AG10803 (cell line): ENCODE measurements at regions not wholly inside any gene's neighbourhood (a gene's known extent, or its start where the extent isn't known, plus 50 kb on each side); places are given as distances from the start of the nearest gene placed in this dataset.

Source experiments
- DNase-seq: peaks from one replicate; pipeline ENCODE4 v3.0.0; 2010; ENCODE audit warnings: low read depth
- H3K4me3 ChIP-seq: 2 replicates; pipeline ENCODE4 v1.5.1; 2011; ENCODE audit warnings: mild to moderate bottlenecking, low read length, control low read depth
- CTCF ChIP-seq: conservative IDR thresholded peaks from 2 replicates; pipeline ENCODE4 v1.5.1; 2011; ENCODE audit warnings: mild to moderate bottlenecking, low read length, control low read depth, inconsistent platforms

DNA sequence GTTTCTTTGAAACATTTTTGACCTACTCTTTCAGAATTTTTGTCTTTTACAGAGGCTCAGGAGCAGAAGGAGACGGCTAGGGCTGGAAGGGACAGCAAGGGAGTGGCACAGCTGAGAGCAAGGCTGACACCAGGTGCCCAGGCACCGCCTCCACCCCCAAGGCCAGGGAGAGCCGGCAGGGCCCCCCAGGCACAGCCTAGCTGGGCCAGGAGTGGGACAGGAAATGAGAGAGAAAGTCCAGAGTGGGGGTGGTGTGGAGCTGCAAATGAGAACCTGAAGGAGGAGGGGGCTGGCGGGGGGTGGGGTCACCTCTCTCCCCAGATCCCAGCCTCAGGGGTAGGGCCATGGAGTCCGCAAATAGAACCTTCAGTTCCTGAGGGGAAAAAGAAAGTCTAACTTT is 236.7 kb downstream of the CDC5L start:
- no peak overlapping the region for H3K4me3 ChIP-seq

GRCh38 chr6:44624936-44625573 is 237.5 kb downstream of the CDC5L start:
- DNase-seq, result no peak
- no peak overlapping the region for H3K4me3 ChIP-seq
- no peak for TF ChIP-seq CTCF

More for the DNA sequence above, 236.7 kb downstream of the CDC5L start:
- no peak for TF ChIP-seq CTCF
- DNase-seq, result no peak

DNA sequence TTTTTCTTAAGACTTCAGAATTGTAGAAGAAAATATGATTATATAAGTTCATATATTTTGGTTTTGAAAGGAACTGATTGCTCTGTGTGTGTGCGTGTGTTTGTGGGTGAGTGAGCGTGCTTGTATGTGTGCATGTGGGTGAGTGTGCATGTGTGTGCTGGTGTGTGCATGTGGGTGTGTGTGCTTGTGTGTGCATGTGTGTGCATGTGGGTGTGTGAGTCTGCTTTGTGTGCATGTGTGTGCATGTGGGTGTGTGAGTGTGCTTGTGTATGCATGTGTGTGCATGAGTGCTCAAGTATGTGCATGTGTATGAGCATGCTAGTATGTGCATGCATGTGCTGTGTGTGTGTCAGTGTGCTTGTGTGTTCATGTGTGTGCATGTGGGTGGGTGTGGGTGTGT is 238.5 kb downstream of the CDC5L start:
- no peak for TF ChIP-seq CTCF
- no peak for DNase-seq
- H3K4me3 ChIP-seq, result no peak overlapping the region

- no peak for TF ChIP-seq CTCF
- no peak overlapping the region for H3K4me3 ChIP-seq
- DNase-seq, result no peak
Observed at GRCh38 chr6:44626616-44627015, 239.1 kb downstream of the CDC5L start.

DNA sequence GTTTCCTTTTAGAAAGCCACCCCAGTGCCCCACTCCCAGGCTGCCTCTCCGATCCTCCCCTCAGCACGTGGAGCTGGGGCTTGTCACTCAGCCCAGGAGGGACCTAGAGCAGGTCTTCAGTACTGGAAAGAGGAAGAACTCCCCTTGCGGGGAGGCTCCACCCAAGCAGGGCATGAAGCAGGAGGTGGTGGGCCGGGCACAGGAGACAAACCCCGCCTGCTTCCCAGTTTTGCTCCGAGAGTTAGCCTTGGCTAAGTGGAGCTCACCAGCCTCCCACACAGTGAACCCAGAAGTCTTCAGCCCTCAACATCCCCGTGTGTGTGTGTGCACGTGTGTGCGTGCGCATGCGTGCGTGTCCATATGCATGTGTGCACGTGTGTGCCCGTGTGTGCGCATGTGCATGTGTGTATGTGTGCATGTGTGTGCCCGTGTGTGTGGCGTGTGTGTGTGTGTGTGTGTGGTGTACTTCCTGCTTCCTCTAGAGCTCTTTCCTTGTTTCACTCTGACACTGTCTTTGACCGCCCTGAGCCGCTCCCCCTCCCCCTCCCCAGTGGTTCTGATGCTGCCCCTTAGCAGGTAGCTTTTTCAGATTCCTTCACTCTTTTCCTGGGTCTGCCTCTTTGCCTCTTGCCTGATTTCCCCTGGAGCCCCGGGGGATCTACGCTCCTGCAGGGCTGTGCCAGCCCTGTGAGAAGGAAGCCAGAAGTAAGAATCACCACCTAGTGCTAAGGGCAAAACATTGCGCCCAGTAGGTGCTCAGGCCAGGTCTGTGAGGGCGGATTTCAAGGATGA is 239.8 kb downstream of the CDC5L start:
- no peak overlapping the region for H3K4me3 ChIP-seq
- TF ChIP-seq CTCF, result no peak
- DNase-seq, result no peak

DNA sequence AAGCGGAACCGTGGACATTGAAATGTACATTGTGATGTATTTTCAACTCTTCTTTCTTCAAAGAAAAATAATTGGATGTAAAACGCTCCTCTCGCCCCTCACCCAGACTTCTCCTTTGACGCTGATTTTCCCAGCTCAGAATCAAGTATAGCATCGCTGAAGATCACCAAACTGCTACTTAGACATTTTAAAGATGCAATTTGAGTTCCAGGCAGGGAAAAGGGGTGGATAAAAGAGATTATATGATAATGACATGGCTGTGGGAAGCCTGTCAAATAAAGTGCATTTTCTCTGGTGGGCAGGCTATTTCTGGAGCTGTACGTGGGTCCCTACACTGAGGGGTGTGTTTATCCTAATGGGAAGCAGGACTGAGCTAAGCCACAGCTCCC is 240.4 kb downstream of the CDC5L start:
- no peak for DNase-seq

More for the DNA sequence above, 240.4 kb downstream of the CDC5L start:
- no peak overlapping the region for H3K4me3 ChIP-seq
- no peak for TF ChIP-seq CTCF
